Transverse colon (tissue), 4 donors: ENCODE measurements at regions not wholly inside any gene's neighbourhood (a gene's known extent, or its start where the extent isn't known, plus 50 kb on each side); places are given as distances from the start of the nearest gene placed in this dataset.

Experiments used
- EP300 ChIP-seq: sonication (generic); formaldehyde crosslinking; IDR thresholded peaks from one replicate; pipeline ENCODE4 v1.6.1; 2017; ENCODE audit warnings: antibody characterized with exemption, low read depth
- POLR2A ChIP-seq: fragments of 450-650 bp; IDR thresholded peaks from one replicate; pipeline ENCODE4 v1.6.1; 2016; ENCODE audit warnings: antibody characterized with exemption, mild to moderate bottlenecking, moderate library complexity
- POLR2AphosphoS5 ChIP-seq, 3 donors: sonication (generic); formaldehyde crosslinking; IDR thresholded peaks; one replicate each; pipeline ENCODE4 v1.6.1; 2016; ENCODE audit warnings: antibody characterized with exemption in 3 of 3
- TF ChIP-seq, protein P1 (sequence below), 5 experiments: fragments of 200-600 bp in 3 of 5; fragments of 450-650 bp in 2 of 5; sonication (generic) in 3 of 5; IDR thresholded peaks; 1 replicate in 2 of 5; 2 replicates in 3 of 5; pipeline ENCODE4 v1.5.1; 2016 to 2017; ENCODE audit warnings: antibody characterized with exemption in 5 of 5, inconsistent platforms in 3 of 5, mild to moderate bottlenecking in 2 of 5, moderate library complexity in 1 of 5

DNA sequence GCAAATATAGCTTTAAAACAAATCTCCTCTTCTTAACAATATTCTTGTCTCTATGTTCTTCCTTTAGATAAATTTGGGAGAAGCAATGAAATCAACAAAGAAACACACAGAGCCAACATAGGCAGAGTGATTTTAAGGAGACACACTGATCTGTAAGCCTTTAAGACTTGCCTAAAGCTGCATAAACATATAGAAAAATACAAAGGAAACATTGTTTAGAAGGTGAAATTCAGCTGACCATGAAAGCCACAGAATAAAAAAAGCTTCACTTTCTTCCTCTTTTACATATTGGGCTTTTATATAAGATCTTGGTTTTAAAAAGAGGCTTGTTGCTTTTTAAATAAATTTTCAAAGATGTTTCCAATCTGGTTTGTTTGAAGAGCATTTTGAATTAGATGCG, 1277.5 kb downstream of the EFNA5 start:
- TF ChIP-seq, protein P1, sequence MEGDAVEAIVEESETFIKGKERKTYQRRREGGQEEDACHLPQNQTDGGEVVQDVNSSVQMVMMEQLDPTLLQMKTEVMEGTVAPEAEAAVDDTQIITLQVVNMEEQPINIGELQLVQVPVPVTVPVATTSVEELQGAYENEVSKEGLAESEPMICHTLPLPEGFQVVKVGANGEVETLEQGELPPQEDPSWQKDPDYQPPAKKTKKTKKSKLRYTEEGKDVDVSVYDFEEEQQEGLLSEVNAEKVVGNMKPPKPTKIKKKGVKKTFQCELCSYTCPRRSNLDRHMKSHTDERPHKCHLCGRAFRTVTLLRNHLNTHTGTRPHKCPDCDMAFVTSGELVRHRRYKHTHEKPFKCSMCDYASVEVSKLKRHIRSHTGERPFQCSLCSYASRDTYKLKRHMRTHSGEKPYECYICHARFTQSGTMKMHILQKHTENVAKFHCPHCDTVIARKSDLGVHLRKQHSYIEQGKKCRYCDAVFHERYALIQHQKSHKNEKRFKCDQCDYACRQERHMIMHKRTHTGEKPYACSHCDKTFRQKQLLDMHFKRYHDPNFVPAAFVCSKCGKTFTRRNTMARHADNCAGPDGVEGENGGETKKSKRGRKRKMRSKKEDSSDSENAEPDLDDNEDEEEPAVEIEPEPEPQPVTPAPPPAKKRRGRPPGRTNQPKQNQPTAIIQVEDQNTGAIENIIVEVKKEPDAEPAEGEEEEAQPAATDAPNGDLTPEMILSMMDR (IDR thresholded peaks at IDR 0.05), result no peak
- TF ChIP-seq EP300 (no peak), POLR2A (no peak), POLR2AphosphoS5 (IDR thresholded peaks at IDR 0.05) (no peak)
